KMS-11 (cell line): ENCODE measurements at regions not wholly inside any gene's neighbourhood (a gene's known extent, or its start where the extent isn't known, plus 50 kb on each side); places are given as distances from the start of the nearest gene placed in this dataset.

ENCODE experiments used
- H2AFZ ChIP-seq: fragments of 200-600 bp; sonication (generic); 2 replicates; pipeline ENCODE4 v1.6.1; 2016; ENCODE audit warnings: antibody characterized with exemption, mixed run types, low read depth
- H3K27ac ChIP-seq: fragments of 200-600 bp; sonication (generic); 2 replicates; pipeline ENCODE4 v1.6.1; 2016; ENCODE audit warnings: mild to moderate bottlenecking, mixed run types
- H3K27me3 ChIP-seq: fragments of 200-600 bp; sonication (generic); 2 replicates; pipeline ENCODE4 v1.6.1; 2017; ENCODE audit warnings: mild to moderate bottlenecking, low read depth, mixed run types, moderate library complexity; ENCODE audit not compliant: insufficient read depth
- H3K36me3 ChIP-seq: fragments of 200-600 bp; sonication (generic); 2 replicates; pipeline ENCODE4 v1.6.1; 2017; ENCODE audit warnings: mild to moderate bottlenecking, mixed run types; ENCODE audit not compliant: insufficient read depth
- H3K4me1 ChIP-seq: fragments of 200-600 bp; sonication (generic); 2 replicates; pipeline ENCODE4 v1.6.1; 2016; ENCODE audit warnings: mild to moderate bottlenecking, low read depth, mixed run types; ENCODE audit not compliant: poor library complexity, severe bottlenecking
- H3K4me2 ChIP-seq: fragments of 200-600 bp; sonication (generic); 2 replicates; pipeline ENCODE4 v1.7.0; 2016; ENCODE audit warnings: mild to moderate bottlenecking, mixed run types
- H3K4me3 ChIP-seq: fragments of 200-600 bp; sonication (generic); IDR thresholded peaks from 2 replicates; pipeline ENCODE4 v1.6.1; 2017; ENCODE audit warnings: low read depth, low read length, mixed read lengths; ENCODE audit not compliant: insufficient read depth
- H3K79me2 ChIP-seq: fragments of 200-600 bp; sonication (generic); 2 replicates; pipeline ENCODE4 v1.6.1; 2016; ENCODE audit warnings: low read depth, mixed run types; ENCODE audit not compliant: insufficient read depth
- H3K9ac ChIP-seq: fragments of 200-600 bp; sonication (generic); 2 replicates; pipeline ENCODE4 v1.6.1; 2016; ENCODE audit warnings: mild to moderate bottlenecking, mixed run types
- H4K20me1 ChIP-seq: fragments of 200-600 bp; sonication (generic); 2 replicates; pipeline ENCODE4 v1.6.1; 2016; ENCODE audit warnings: mild to moderate bottlenecking, mixed run types; ENCODE audit not compliant: insufficient read depth
- CTCF ChIP-seq: fragments of 200-600 bp; sonication (generic); conservative IDR thresholded peaks from 2 replicates; pipeline ENCODE4 v1.6.1; 2017; ENCODE audit warnings: low read depth, mild to moderate bottlenecking, antibody characterized with exemption, low read length, moderate library complexity, mixed read lengths

GRCh38 chr14:97095269-97095668 is 298.1 kb downstream of the VRK1 start:
- Histone ChIP-seq H3K36me3 (no peaks in the 10 kb centered on the region), H3K4me3 (no peak overlapping the region), H3K4me1 (no peaks in the 10 kb centered on the region), H3K79me2 (no peaks in the 10 kb centered on the region), H3K27me3 (no peaks in the 10 kb centered on the region), H3K9ac (no peak overlapping the region), H3K27ac (no peak overlapping the region), H2AFZ (no peak overlapping the region), H3K4me2 (no peak overlapping the region), H4K20me1 (no peaks in the 10 kb centered on the region)
- TF ChIP-seq CTCF = no peak

- no peak overlapping the region for H3K4me2 ChIP-seq
- no peak for TF ChIP-seq CTCF
- H3K4me1 ChIP-seq = no peaks in the 10 kb centered on the region
- no peaks in the 10 kb centered on the region for H3K27me3 ChIP-seq
- no peaks in the 10 kb centered on the region for H3K79me2 ChIP-seq
- H3K36me3 ChIP-seq = no peaks in the 10 kb centered on the region
- H3K4me3 ChIP-seq = no peak overlapping the region
- H3K9ac ChIP-seq = no peak overlapping the region
- no peak overlapping the region for H2AFZ ChIP-seq
- H3K27ac ChIP-seq = no peak overlapping the region
- H4K20me1 ChIP-seq = no peaks in the 10 kb centered on the region
Observed at GRCh38 chr14:97097296-97097695, 300.1 kb downstream of the VRK1 start.

GRCh38 chr14:97100306-97100705 is 303.1 kb downstream of the VRK1 start:
- TF ChIP-seq CTCF = no peak

GRCh38 chr14:97101561-97101960 is 304.4 kb downstream of the VRK1 start:
- no peak for TF ChIP-seq CTCF
- H2AFZ ChIP-seq = no peak overlapping the region

More at GRCh38 chr14:97100306-97100705, 303.1 kb downstream of the VRK1 start:
- H3K36me3 ChIP-seq = no peaks in the 10 kb centered on the region
- H3K27ac ChIP-seq = no peak overlapping the region
- no peaks in the 10 kb centered on the region for H3K27me3 ChIP-seq
- no peak overlapping the region for H2AFZ ChIP-seq
- no peaks in the 10 kb centered on the region for H3K4me1 ChIP-seq
- H3K4me2 ChIP-seq = no peak overlapping the region
- H3K9ac ChIP-seq = no peak overlapping the region
- no peaks in the 10 kb centered on the region for H4K20me1 ChIP-seq
- H3K4me3 ChIP-seq = no peak overlapping the region
- no peaks in the 10 kb centered on the region for H3K79me2 ChIP-seq

More at GRCh38 chr14:97101561-97101960, 304.4 kb downstream of the VRK1 start:
- H3K4me3 ChIP-seq = no peak overlapping the region
- no peak overlapping the region for H3K9ac ChIP-seq
- H3K27ac ChIP-seq = no peak overlapping the region
- H3K36me3 ChIP-seq = no peaks in the 10 kb centered on the region
- H3K79me2 ChIP-seq = no peaks in the 10 kb centered on the region
- no peaks in the 10 kb centered on the region for H3K27me3 ChIP-seq
- no peak overlapping the region for H3K4me2 ChIP-seq
- H3K4me1 ChIP-seq = no peaks in the 10 kb centered on the region
- no peaks in the 10 kb centered on the region for H4K20me1 ChIP-seq
